HK-2 (cell line): ENCODE measurements at regions not wholly inside any gene's neighbourhood (a gene's known extent, or its start where the extent isn't known, plus 50 kb on each side); places are given as distances from the start of the nearest gene placed in this dataset.

Experiments
- DNase-seq: peaks from one replicate; pipeline ENCODE4 v3.0.0-alpha.2; 2018; ENCODE audit not compliant: unreplicated experiment

- DNase-seq, result no peak
Observed at GRCh38 chrX:33726281-33727160, 405.6 kb downstream of the FAM47A start.

- peak; percentile 3 for DNase-seq
Observed at GRCh38 chrX:33725535-33726210, 406.4 kb downstream of the FAM47A start.

GRCh38 chrX:33721927-33722326 lies 410.2 kb downstream of the FAM47A start:
- DNase-seq, result no peak

GRCh38 chrX:33686105-33686504 lies 446.0 kb downstream of the FAM47A start:
- DNase-seq, result no peak
